Breast epithelium (tissue), 3 donors: ENCODE measurements at regions not wholly inside any gene's neighbourhood (a gene's known extent, or its start where the extent isn't known, plus 50 kb on each side); places are given as distances from the start of the nearest gene placed in this dataset.

Source experiments
- CTCF ChIP-seq, 3 donors: fragments of 450-650 bp; IDR thresholded peaks; one replicate each; pipeline ENCODE4 v1.5.1; 2016 to 2017; ENCODE audit warnings: antibody characterized with exemption in 3 of 3, mild to moderate bottlenecking in 3 of 3, moderate library complexity in 3 of 3
- POLR2A ChIP-seq: fragments of 450-650 bp; IDR thresholded peaks from one replicate; pipeline ENCODE4 v1.6.1; 2016; ENCODE audit warnings: antibody characterized with exemption, mild to moderate bottlenecking, moderate library complexity
- POLR2AphosphoS5 ChIP-seq, 3 donors: sonication (generic); formaldehyde crosslinking; IDR thresholded peaks; one replicate each; pipeline ENCODE4 v1.6.1; 2017; ENCODE audit warnings: antibody characterized with exemption in 3 of 3

- TF ChIP-seq CTCF (IDR thresholded peaks at IDR 0.05): no peak
- no peak for TF ChIP-seq POLR2A
- no peak for TF ChIP-seq POLR2AphosphoS5 (IDR thresholded peaks at IDR 0.05)
Observed at GRCh38 chr18:53906681-53907080, 317.8 kb downstream of the MBD2 start.
